CD4-positive, alpha-beta T cell treated with Interleukin-17A for 4 hours (primary cell): ENCODE measurements at regions not wholly inside any gene's neighbourhood (a gene's known extent, or its start where the extent isn't known, plus 50 kb on each side); places are given as distances from the start of the nearest gene placed in this dataset.

ENCODE experiments used
- DNase-seq: peaks from one replicate; pipeline ENCODE4 v3.0.0-alpha.2; 2020; ENCODE audit warnings: mixed read lengths

GRCh38 chr16:85316321-85316919 lies 204.1 kb upstream of the CIBAR2 start:
- peak; percentile 65 for DNase-seq

- DNase-seq, result no peak
Measured at GRCh38 chr16:85316944-85317343, 204.7 kb upstream of the CIBAR2 start.

GRCh38 chr16:85317704-85318103 lies 205.4 kb upstream of the CIBAR2 start:
- no peak for DNase-seq

- no peak for DNase-seq
Measured at GRCh38 chr16:85319208-85319983, 207.1 kb upstream of the CIBAR2 start.

- no peak for DNase-seq
Measured at GRCh38 chr16:85319984-85320440, 207.7 kb upstream of the CIBAR2 start.

- no peak for DNase-seq
Measured at GRCh38 chr16:85320677-85321385, 208.6 kb upstream of the CIBAR2 start.

GRCh38 chr16:85321509-85322271 lies 209.4 kb upstream of the CIBAR2 start:
- DNase-seq, result no peak

GRCh38 chr16:85323230-85323960 lies 211.1 kb upstream of the CIBAR2 start:
- no peak for DNase-seq

GRCh38 chr16:85323961-85324253 lies 211.6 kb upstream of the CIBAR2 start:
- DNase-seq, result no peak

- DNase-seq, result no peak
Measured at GRCh38 chr16:85324488-85324887, 212.2 kb upstream of the CIBAR2 start.

- DNase-seq, result no peak
Measured at GRCh38 chr16:85326113-85326793, 214.0 kb upstream of the CIBAR2 start.

- DNase-seq, result no peak
Measured at GRCh38 chr16:85326794-85327181, 214.5 kb upstream of the CIBAR2 start.

GRCh38 chr16:85327731-85328675 lies 215.7 kb upstream of the CIBAR2 start:
- no peak for DNase-seq

- no peak for DNase-seq
Measured at GRCh38 chr16:85328676-85329058, 216.4 kb upstream of the CIBAR2 start.

GRCh38 chr16:85329059-85329812 lies 217.0 kb upstream of the CIBAR2 start:
- no peak for DNase-seq

GRCh38 chr16:85330006-85330693 lies 217.9 kb upstream of the CIBAR2 start:
- DNase-seq, result no peak

GRCh38 chr16:85330694-85331188 lies 218.5 kb upstream of the CIBAR2 start:
- peak; percentile 36 for DNase-seq

GRCh38 chr16:85331688-85332087 lies 219.4 kb upstream of the CIBAR2 start:
- no peak for DNase-seq

- no peak for DNase-seq
Measured at GRCh38 chr16:85332175-85332574, 219.9 kb upstream of the CIBAR2 start.
